Osteoblast (primary cell): ENCODE measurements at regions not wholly inside any gene's neighbourhood (a gene's known extent, or its start where the extent isn't known, plus 50 kb on each side); places are given as distances from the start of the nearest gene placed in this dataset.

ENCODE experiments used
- DNase-seq: peaks from one replicate; pipeline ENCODE4 v3.0.0; 2011; ENCODE audit warnings: low spot score, mixed read lengths; ENCODE audit not compliant: insufficient read length; ENCODE audit errors: missing footprints
- H2AFZ ChIP-seq: 2 replicates; pipeline ENCODE4 v1.6.0; 2011; ENCODE audit warnings: mild to moderate bottlenecking, low read length
- H3K27ac ChIP-seq: 2 replicates; pipeline ENCODE4 v1.5.1; 2011; ENCODE audit warnings: mild to moderate bottlenecking, low read depth, low read length, moderate library complexity
- H3K27me3 ChIP-seq: 2 replicates; pipeline ENCODE4 v1.6.0; 2012; ENCODE audit warnings: mild to moderate bottlenecking, control low read depth, inconsistent platforms, low read length, moderate library complexity; ENCODE audit not compliant: insufficient read depth
- H3K36me3 ChIP-seq: 2 replicates; pipeline ENCODE4 v1.5.1; 2011; ENCODE audit warnings: mild to moderate bottlenecking, low read length, control low read depth, moderate library complexity; ENCODE audit not compliant: insufficient read depth
- H3K4me1 ChIP-seq: 2 replicates; pipeline ENCODE4 v1.5.1; 2011; ENCODE audit warnings: mild to moderate bottlenecking, low read length, control low read depth, moderate library complexity; ENCODE audit not compliant: insufficient read depth
- H3K4me2 ChIP-seq: 2 replicates; pipeline ENCODE4 v1.6.0; 2011; ENCODE audit warnings: mild to moderate bottlenecking, low read length; ENCODE audit not compliant: insufficient read depth
- H3K4me3 ChIP-seq: fragments of 200-600 bp; sonication (generic); 3 replicates; pipeline ENCODE4 v1.5.1; 2012; ENCODE audit warnings: mild to moderate bottlenecking, low read length, inconsistent platforms; ENCODE audit not compliant: insufficient read depth
- H3K79me2 ChIP-seq: 2 replicates; pipeline ENCODE4 v1.6.0; 2012; ENCODE audit warnings: mild to moderate bottlenecking, low read length, control low read depth, inconsistent platforms; ENCODE audit not compliant: insufficient read depth
- H3K9me3 ChIP-seq: 2 replicates; pipeline ENCODE4 v1.5.1; 2011; ENCODE audit warnings: low read depth, low read length, control low read depth
- H4K20me1 ChIP-seq: 2 replicates; pipeline ENCODE4 v1.6.0; 2012; ENCODE audit warnings: mild to moderate bottlenecking, low read length, control low read depth; ENCODE audit not compliant: insufficient read depth
- TF ChIP-seq, protein P1 (sequence below): IDR thresholded peaks from 2 replicates; pipeline ENCODE4 v1.5.1; 2011; ENCODE audit warnings: mild to moderate bottlenecking, low read depth, low read length, moderate library complexity; ENCODE audit errors: extremely low read depth

DNA sequence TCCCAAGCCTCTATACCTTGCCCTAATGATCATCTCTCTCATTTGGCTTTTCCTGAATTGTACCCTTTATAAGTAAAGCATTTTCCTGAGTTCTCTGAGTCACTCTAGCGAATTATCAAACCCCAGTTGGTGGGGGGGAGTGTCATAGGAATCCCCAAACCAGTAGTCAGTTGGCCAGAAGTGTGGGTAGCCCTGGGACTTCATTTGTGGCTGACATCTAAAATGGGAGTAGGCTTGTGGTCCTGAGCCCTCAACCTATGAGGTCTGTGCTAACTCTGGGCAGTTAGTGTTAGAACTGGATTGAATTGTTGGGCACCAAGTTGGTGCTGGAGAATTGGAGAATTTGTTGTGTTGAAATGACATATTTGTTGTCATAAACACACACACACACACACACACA is 91.3 kb downstream of the BBS10 start:
- Histone ChIP-seq H3K79me2 (peaks cover 8% of the 10 kb centered on the region), H3K9me3 (no peaks in the 10 kb centered on the region), H3K27ac (no peak overlapping the region), H2AFZ (no peak overlapping the region), H3K27me3 (no peaks in the 10 kb centered on the region), H3K4me1 (peaks cover 18% of the 10 kb centered on the region), H3K4me2 (no peak overlapping the region), H3K36me3 (no peaks in the 10 kb centered on the region), H4K20me1 (no peaks in the 10 kb centered on the region), H3K4me3 (no peak overlapping the region)
- no peak for DNase-seq
- TF ChIP-seq, protein P1, sequence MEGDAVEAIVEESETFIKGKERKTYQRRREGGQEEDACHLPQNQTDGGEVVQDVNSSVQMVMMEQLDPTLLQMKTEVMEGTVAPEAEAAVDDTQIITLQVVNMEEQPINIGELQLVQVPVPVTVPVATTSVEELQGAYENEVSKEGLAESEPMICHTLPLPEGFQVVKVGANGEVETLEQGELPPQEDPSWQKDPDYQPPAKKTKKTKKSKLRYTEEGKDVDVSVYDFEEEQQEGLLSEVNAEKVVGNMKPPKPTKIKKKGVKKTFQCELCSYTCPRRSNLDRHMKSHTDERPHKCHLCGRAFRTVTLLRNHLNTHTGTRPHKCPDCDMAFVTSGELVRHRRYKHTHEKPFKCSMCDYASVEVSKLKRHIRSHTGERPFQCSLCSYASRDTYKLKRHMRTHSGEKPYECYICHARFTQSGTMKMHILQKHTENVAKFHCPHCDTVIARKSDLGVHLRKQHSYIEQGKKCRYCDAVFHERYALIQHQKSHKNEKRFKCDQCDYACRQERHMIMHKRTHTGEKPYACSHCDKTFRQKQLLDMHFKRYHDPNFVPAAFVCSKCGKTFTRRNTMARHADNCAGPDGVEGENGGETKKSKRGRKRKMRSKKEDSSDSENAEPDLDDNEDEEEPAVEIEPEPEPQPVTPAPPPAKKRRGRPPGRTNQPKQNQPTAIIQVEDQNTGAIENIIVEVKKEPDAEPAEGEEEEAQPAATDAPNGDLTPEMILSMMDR, result no peak

DNA sequence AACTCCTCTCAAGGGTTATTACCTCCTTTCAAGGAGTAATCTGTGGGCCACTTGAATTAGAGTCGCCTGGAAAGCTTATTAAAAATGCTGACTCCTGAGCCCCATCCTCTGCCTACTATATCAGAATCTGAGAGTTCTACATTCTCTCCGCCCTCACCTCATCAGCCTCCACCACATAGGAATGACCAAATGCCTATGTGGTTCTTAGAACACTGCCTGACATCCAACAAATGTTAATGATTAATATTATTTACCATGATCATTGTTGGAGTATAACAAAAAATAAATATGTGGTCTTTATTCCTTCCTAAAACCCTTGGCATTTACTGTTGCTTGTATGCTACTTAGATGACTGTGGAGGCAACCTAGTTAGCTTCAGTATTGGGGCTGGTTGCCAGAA is 91.9 kb downstream of the BBS10 start:
- Histone ChIP-seq H3K4me1 (peaks cover 18% of the 10 kb centered on the region), H3K27me3 (no peaks in the 10 kb centered on the region), H3K4me2 (no peak overlapping the region), H2AFZ (no peak overlapping the region), H3K9me3 (no peaks in the 10 kb centered on the region), H3K36me3 (no peaks in the 10 kb centered on the region), H4K20me1 (no peaks in the 10 kb centered on the region), H3K79me2 (peaks cover 2% of the 10 kb centered on the region), H3K27ac (no peak overlapping the region), H3K4me3 (no peak overlapping the region)
- DNase-seq, result no peak
- TF ChIP-seq, protein P1, result no peak

DNA sequence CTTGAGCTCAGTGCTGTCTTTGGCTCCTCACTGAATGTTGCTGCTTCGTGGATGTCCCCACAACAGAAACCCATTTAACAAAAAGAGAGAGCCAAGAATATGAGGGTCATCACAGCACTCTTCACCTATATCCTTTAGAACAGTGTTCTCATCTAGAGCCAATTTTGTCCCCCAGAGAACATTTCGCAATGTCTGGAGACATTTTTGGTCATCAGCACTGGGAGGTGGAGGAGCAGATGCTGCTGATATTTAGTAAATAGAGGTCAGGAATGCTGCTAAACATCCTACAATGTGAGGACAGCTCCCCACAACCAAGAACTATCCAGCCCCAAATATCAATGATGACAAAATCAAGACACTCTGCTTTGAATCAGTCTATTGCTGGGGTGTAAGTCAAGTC is 92.5 kb downstream of the BBS10 start:
- H3K36me3 ChIP-seq, result no peaks in the 10 kb centered on the region

DNA sequence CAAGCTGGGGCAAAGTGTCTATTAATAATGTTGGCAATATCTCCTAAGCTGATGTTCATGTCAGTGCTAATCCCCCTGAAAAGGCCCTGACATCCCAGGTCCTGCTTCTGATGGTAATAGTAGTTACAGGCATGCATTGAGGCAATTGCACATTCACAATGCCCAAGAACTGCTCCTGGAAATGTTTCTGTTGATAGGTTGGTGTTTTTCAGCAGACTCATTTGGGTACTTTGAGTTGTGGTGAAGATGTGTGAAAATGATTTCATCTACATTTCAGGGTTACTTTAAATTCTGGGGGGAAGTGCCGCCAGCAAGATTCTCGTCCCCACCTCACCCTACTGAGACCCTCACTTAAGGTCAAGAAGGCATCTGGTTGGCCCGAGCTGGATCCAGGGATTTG is 92.9 kb downstream of the BBS10 start:
- Histone ChIP-seq H3K9me3 (no peaks in the 10 kb centered on the region), H3K79me2 (no peaks in the 10 kb centered on the region), H3K4me3 (no peak overlapping the region), H3K36me3 (no peaks in the 10 kb centered on the region), H3K4me2 (no peak overlapping the region), H3K27ac (no peak overlapping the region), H3K27me3 (no peaks in the 10 kb centered on the region), H3K4me1 (peaks cover 17% of the 10 kb centered on the region), H4K20me1 (no peaks in the 10 kb centered on the region), H2AFZ (no peak overlapping the region)
- TF ChIP-seq, protein P1, result no peak
- no peak for DNase-seq

More for the DNA sequence above, 92.5 kb downstream of the BBS10 start:
- Histone ChIP-seq H2AFZ (no peak overlapping the region), H3K79me2 (no peaks in the 10 kb centered on the region), H3K4me3 (no peak overlapping the region), H3K4me2 (no peak overlapping the region), H3K4me1 (peaks cover 18% of the 10 kb centered on the region), H4K20me1 (no peaks in the 10 kb centered on the region), H3K27me3 (no peaks in the 10 kb centered on the region), H3K27ac (no peak overlapping the region), H3K9me3 (no peaks in the 10 kb centered on the region)
- TF ChIP-seq, protein P1, result no peak
- DNase-seq, result no peak
